ENCODE measurements at regions not wholly inside any gene's neighbourhood (a gene's known extent, or its start where the extent isn't known, plus 50 kb on each side); places are given as distances from the start of the nearest gene placed in this dataset.

- TF ChIP-seq ZBTB7A (IDR thresholded peaks at IDR 0.05; ENCODE audit: borderline replicate concordance, control insufficient read depth, low read depth, low read length) (no peak), SRSF3 (IDR thresholded peaks at IDR 0.05; ENCODE audit: insufficient read depth, low read length) (no peak), CBX5 (IDR thresholded peaks at IDR 0.05; ENCODE audit: borderline replicate concordance, low read depth) (no peak), NFIC (IDR thresholded peaks at IDR 0.05) (no peak), EP300 (IDR thresholded peaks at IDR 0.05; ENCODE audit: low read length) (peak; percentile 70), SAP30 (IDR thresholded peaks at IDR 0.05; ENCODE audit: borderline replicate concordance, insufficient read depth, low read depth, low read length, poor library complexity, severe bottlenecking) (no peak), SREBF1 (IDR thresholded peaks at IDR 0.05; ENCODE audit: borderline replicate concordance, low read depth, low read length) (no peak), TAF15 (IDR thresholded peaks at IDR 0.05; ENCODE audit: low read depth, low read length) (no peak), ELF1 (tag; IDR thresholded peaks at IDR 0.05) (no peak)
- TF ChIP-seq, protein P1, sequence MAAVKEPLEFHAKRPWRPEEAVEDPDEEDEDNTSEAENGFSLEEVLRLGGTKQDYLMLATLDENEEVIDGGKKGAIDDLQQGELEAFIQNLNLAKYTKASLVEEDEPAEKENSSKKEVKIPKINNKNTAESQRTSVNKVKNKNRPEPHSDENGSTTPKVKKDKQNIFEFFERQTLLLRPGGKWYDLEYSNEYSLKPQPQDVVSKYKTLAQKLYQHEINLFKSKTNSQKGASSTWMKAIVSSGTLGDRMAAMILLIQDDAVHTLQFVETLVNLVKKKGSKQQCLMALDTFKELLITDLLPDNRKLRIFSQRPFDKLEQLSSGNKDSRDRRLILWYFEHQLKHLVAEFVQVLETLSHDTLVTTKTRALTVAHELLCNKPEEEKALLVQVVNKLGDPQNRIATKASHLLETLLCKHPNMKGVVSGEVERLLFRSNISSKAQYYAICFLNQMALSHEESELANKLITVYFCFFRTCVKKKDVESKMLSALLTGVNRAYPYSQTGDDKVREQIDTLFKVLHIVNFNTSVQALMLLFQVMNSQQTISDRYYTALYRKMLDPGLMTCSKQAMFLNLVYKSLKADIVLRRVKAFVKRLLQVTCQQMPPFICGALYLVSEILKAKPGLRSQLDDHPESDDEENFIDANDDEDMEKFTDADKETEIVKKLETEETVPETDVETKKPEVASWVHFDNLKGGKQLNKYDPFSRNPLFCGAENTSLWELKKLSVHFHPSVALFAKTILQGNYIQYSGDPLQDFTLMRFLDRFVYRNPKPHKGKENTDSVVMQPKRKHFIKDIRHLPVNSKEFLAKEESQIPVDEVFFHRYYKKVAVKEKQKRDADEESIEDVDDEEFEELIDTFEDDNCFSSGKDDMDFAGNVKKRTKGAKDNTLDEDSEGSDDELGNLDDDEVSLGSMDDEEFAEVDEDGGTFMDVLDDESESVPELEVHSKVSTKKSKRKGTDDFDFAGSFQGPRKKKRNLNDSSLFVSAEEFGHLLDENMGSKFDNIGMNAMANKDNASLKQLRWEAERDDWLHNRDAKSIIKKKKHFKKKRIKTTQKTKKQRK (IDR thresholded peaks at IDR 0.05; ENCODE audit: borderline replicate concordance, low read depth, low read length), result no peak
- TF ChIP-seq, protein P2, sequence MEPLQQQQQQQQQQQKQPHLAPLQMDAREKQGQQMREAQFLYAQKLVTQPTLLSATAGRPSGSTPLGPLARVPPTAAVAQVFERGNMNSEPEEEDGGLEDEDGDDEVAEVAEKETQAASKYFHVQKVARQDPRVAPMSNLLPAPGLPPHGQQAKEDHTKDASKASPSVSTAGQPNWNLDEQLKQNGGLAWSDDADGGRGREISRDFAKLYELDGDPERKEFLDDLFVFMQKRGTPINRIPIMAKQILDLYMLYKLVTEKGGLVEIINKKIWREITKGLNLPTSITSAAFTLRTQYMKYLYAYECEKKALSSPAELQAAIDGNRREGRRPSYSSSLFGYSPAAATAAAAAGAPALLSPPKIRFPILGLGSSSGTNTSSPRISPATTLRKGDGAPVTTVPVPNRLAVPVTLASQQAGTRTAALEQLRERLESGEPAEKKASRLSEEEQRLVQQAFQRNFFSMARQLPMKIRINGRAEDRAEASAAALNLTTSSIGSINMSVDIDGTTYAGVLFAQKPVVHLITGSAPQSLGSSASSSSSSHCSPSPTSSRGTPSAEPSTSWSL (CRISPR knock-in tag; IDR thresholded peaks at IDR 0.05; ENCODE audit: borderline replicate concordance), result no peak
- TF ChIP-seq, protein P3, sequence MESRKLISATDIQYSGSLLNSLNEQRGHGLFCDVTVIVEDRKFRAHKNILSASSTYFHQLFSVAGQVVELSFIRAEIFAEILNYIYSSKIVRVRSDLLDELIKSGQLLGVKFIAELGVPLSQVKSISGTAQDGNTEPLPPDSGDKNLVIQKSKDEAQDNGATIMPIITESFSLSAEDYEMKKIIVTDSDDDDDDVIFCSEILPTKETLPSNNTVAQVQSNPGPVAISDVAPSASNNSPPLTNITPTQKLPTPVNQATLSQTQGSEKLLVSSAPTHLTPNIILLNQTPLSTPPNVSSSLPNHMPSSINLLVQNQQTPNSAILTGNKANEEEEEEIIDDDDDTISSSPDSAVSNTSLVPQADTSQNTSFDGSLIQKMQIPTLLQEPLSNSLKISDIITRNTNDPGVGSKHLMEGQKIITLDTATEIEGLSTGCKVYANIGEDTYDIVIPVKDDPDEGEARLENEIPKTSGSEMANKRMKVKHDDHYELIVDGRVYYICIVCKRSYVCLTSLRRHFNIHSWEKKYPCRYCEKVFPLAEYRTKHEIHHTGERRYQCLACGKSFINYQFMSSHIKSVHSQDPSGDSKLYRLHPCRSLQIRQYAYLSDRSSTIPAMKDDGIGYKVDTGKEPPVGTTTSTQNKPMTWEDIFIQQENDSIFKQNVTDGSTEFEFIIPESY (CRISPR knock-in tag; IDR thresholded peaks at IDR 0.05), result no peak
These were observed 138.3 kb downstream of the PTGER3 start for GRCh38 chr1:70909262-70909822.

All from K562 (cell line).